ENCODE measurements at regions not wholly inside any gene's neighbourhood (a gene's known extent, or its start where the extent isn't known, plus 50 kb on each side); places are given as distances from the start of the nearest gene placed in this dataset.

DNA sequence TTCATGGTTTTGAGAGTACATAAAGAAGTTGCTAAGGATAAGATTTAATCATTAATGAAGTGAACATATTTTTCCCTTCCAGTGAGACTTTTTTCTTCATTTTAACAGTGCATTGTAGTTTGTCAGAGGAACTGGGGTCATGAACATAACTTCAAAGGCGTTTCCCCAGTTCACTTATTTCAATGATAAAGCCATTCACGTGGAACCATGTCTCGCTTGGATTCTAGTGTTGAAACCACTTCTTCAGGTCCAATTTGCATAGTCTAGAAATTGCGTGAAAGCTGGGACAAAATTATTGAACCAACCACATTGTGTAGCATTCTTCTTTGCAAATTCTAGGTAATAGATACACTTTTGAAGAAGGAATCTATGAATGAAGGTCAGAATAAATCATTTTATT is 197.0 kb downstream of the CLIC5 start:
- Histone ChIP-seq H3K36me3 (no peaks in the 10 kb centered on the region), H3K4me3 (no peak overlapping the region), H3K27me3 (no peaks in the 10 kb centered on the region), H3K9me3 (no peaks in the 10 kb centered on the region), H3K27ac (no peak overlapping the region), H3K4me1 (no peaks in the 10 kb centered on the region)
- intact Hi-C loops (cut with DNase I) = no loop called here
- DNase-seq (no peak), ATAC-seq (no peak)
- TF ChIP-seq, protein P1, sequence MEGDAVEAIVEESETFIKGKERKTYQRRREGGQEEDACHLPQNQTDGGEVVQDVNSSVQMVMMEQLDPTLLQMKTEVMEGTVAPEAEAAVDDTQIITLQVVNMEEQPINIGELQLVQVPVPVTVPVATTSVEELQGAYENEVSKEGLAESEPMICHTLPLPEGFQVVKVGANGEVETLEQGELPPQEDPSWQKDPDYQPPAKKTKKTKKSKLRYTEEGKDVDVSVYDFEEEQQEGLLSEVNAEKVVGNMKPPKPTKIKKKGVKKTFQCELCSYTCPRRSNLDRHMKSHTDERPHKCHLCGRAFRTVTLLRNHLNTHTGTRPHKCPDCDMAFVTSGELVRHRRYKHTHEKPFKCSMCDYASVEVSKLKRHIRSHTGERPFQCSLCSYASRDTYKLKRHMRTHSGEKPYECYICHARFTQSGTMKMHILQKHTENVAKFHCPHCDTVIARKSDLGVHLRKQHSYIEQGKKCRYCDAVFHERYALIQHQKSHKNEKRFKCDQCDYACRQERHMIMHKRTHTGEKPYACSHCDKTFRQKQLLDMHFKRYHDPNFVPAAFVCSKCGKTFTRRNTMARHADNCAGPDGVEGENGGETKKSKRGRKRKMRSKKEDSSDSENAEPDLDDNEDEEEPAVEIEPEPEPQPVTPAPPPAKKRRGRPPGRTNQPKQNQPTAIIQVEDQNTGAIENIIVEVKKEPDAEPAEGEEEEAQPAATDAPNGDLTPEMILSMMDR (IDR thresholded peaks at IDR 0.05) = no peak

DNA sequence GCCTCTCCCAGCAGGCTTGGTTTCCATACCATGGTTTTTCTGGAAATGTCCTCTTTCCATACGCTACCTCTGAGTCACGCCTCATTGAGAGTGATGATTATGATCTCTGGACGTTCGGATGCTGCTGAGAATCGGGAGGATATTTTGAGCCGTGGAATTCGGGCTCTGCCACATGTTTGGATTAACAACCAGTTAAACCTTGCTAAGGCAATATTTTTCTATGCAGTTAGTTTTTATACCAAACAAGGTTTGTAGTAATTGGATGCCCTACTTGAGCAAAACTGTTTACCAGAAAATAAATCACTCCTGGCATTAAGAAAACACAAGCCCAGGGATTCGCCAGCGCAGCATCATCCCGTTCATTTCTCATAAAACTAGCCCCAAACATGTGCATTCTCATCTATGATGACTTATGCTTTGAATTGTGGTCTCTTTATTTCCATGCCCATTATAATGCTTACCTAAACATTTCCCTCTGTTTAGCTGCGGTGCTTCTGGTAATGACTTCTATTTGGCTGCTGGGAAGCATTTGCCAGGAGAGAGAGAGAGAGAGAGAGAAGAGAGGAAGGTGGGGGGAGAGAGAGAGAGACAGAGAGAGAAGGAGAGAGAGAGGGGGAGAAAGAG is 198.9 kb downstream of the CLIC5 start:
- Histone ChIP-seq H3K9me3 (no peaks in the 10 kb centered on the region), H3K36me3 (no peaks in the 10 kb centered on the region), H3K27me3 (no peaks in the 10 kb centered on the region), H3K27ac (no peak overlapping the region), H3K4me3 (no peak overlapping the region), H3K4me1 (no peaks in the 10 kb centered on the region)
- TF ChIP-seq, protein P1 (IDR thresholded peaks at IDR 0.05) = no peak
- intact Hi-C loops (cut with DNase I) = no loop called here
- ATAC-seq (no peak), DNase-seq (no peak)

DNA sequence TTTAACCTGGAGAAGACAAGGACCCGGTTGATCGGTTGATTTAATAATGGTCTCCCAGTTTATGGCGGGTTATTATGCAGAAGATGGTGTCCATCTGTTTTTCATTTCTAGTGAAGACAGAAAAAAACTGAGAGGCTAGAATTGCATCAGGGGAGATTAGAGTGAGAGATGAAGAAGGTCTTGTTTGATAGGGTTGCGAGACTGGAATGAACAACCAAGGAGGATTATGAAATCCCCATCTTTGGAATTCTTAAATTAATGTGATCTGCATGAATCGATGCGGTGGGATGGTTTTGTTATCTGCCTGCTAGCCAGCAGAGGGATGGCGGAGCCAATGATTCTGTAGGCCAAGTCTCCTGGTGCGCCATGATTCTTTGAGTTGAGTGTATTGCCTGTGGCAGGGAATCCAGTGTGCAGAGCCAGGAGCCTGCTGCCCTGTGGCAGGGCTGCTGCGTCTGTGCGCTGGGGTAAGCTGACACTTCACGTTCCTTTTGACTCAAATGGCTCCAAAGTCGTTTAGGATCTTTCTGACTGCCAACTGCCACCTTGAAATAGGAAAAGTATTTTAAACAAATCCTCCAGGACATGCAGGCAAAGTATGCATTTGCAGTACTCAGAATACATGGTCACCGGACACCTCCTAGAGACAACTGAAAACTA is 200.1 kb downstream of the CLIC5 start:
- H3K4me1 ChIP-seq = no peaks in the 10 kb centered on the region
- no peak for DNase-seq
- no peak for ATAC-seq
- no peaks in the 10 kb centered on the region for H3K9me3 ChIP-seq
- TF ChIP-seq, protein P1 (IDR thresholded peaks at IDR 0.05) = no peak
- H3K4me3 ChIP-seq = no peak overlapping the region
- H3K36me3 ChIP-seq = no peaks in the 10 kb centered on the region
- H3K27ac ChIP-seq = no peak overlapping the region
- no peaks in the 10 kb centered on the region for H3K27me3 ChIP-seq
- intact Hi-C loops (cut with DNase I) = no loop called here

DNA sequence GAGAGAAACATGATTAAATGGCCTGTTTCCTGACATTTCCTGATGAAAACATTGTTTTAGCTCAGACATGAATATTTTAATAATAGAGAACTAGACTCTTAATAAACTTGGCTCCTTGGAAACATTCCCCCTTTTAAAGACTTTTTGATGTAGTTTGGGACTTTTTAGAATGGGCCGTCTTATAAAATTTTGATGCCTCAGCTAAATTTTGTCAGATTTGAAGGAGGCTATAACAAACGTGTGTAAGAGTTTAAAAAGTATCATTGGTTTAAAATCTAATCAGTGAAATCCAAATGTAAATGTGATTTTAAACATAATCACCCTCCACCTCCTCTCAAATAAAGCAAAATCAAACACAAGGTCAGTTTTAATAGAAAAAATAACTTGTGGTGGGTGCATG is 200.9 kb downstream of the CLIC5 start:
- no peak for DNase-seq
- Histone ChIP-seq H3K4me1 (no peaks in the 10 kb centered on the region), H3K9me3 (no peaks in the 10 kb centered on the region), H3K36me3 (no peaks in the 10 kb centered on the region), H3K27ac (no peak overlapping the region), H3K4me3 (no peak overlapping the region), H3K27me3 (no peaks in the 10 kb centered on the region)
- ATAC-seq = no peak
- TF ChIP-seq, protein P1 (IDR thresholded peaks at IDR 0.05) = no peak
- intact Hi-C loops (cut with DNase I) = no loop called here

DNA sequence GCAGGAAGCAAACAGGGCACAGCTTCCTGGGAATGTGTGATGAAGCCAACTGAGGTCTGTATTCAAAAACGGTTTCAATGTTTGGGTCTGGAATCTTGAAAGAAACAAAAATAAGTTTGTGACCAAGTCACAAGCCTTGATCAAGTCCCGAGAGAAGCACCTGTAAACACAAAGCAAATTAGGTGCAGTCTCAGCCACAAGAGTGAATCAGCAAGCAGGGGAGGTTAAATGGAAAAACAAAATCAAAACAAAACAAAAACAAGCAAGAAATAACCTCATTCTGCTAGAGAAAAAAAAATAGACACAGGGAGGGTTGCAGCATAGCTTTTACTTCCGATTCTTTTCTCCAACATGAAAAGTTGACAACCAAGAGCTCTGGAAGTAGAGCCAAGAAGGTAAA is 201.7 kb downstream of the CLIC5 start:
- ATAC-seq (no peak), DNase-seq (no peak)
- no peaks in the 10 kb centered on the region for H3K4me1 ChIP-seq
- no peaks in the 10 kb centered on the region for H3K27me3 ChIP-seq
- no peak overlapping the region for H3K27ac ChIP-seq
- H3K9me3 ChIP-seq = no peaks in the 10 kb centered on the region
- no peaks in the 10 kb centered on the region for H3K36me3 ChIP-seq
- TF ChIP-seq, protein P1 (IDR thresholded peaks at IDR 0.05) = no peak
- intact Hi-C loops (cut with DNase I) = no loop called here
- no peak overlapping the region for H3K4me3 ChIP-seq

Data from upper lobe of right lung (tissue), 1 donor.